GM12891 (cell line): ENCODE measurements at regions not wholly inside any gene's neighbourhood (a gene's known extent, or its start where the extent isn't known, plus 50 kb on each side); places are given as distances from the start of the nearest gene placed in this dataset.

Source experiments
- PAX5 ChIP-seq: IDR thresholded peaks from 2 replicates; pipeline ENCODE4 v1.6.1; 2011; ENCODE audit warnings: low read length, moderate library complexity, mild to moderate bottlenecking; ENCODE audit not compliant: insufficient read depth, severe bottlenecking
- POLR2A ChIP-seq: IDR thresholded peaks from 2 replicates; pipeline ENCODE4 v1.6.1; 2011; ENCODE audit warnings: low read depth, low read length, control low read depth
- POLR2AphosphoS5 ChIP-seq: IDR thresholded peaks from 2 replicates; pipeline ENCODE4 v1.6.1; 2011; ENCODE audit warnings: low read depth, low read length, control low read depth
- POU2F2 ChIP-seq: IDR thresholded peaks from 2 replicates; pipeline ENCODE4 v1.6.1; 2011; ENCODE audit warnings: low read depth, mild to moderate bottlenecking, control low read depth, low read length, moderate library complexity
- SPI1 ChIP-seq: IDR thresholded peaks from 2 replicates; pipeline ENCODE4 v1.6.1; 2011; ENCODE audit warnings: low read depth, low read length, control low read depth
- TAF1 ChIP-seq: IDR thresholded peaks from 2 replicates; pipeline ENCODE4 v1.6.1; 2011; ENCODE audit warnings: low read depth, low read length, control low read depth

DNA sequence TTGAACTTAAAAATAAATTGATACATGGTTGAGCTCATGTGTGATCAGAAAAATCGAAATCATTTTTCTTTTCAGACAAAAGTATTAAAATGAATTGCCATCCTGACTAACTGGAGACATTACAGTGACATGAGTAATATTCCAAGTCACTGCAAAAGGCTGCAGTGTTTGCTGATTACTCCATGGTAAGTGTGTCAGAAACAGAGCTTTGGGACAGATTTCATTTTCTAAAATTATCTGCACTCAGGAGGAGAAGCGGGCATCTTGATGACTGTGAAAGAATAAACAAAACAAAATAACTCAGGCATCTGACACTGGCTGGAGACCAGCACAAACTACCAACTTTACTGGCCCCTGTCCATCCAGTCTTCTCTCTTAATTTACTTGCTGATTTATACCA, 312.3 kb upstream of the PIK3C3 start:
- TF ChIP-seq POLR2AphosphoS5 (no peak), TAF1 (no peak), POLR2A (no peak), SPI1 (no peak), POU2F2 (no peak), PAX5 (no peak)
